GM10266 (cell line): ENCODE measurements at regions not wholly inside any gene's neighbourhood (a gene's known extent, or its start where the extent isn't known, plus 50 kb on each side); places are given as distances from the start of the nearest gene placed in this dataset.

ENCODE experiments used
- DNase-seq: peaks from one replicate; pipeline ENCODE4 v3.0.0; 2012; ENCODE audit errors: extremely low spot score
- TF ChIP-seq, protein P1 (sequence below): IDR thresholded peaks from 2 replicates; pipeline ENCODE4 v1.5.1; 2012; ENCODE audit warnings: mild to moderate bottlenecking, low read depth; ENCODE audit not compliant: control insufficient read depth, insufficient read depth; ENCODE audit errors: missing control alignments

DNA sequence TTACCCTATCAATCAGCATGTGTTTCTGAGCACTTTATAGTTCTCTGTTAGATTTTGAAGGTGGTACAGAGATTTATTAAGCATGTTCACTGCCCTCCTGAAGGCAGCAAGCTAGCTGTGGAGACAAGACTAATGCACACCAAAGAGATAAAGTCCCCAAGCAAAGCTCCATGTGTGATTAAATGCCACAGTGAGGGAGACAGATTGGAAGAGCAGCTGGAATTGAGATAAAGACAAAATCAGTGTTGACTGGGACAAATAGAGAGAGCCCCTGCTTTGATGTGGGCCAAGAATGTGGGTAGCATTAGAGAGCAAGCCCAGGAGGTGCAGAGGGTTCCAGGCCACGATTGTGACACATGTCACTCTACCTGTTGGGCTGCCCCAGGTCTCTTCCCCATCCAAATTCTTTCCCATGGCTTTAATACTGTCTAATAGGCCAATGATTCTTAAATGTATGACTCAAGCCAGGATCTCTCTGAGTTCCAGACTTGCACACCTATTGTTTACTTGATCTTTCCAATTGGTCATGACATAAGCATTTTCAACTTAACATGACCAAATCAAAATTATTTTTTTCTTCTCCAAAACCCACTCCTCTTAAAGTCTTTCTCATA, 60.1 kb upstream of the ZC3H12C start:
- TF ChIP-seq, protein P1, sequence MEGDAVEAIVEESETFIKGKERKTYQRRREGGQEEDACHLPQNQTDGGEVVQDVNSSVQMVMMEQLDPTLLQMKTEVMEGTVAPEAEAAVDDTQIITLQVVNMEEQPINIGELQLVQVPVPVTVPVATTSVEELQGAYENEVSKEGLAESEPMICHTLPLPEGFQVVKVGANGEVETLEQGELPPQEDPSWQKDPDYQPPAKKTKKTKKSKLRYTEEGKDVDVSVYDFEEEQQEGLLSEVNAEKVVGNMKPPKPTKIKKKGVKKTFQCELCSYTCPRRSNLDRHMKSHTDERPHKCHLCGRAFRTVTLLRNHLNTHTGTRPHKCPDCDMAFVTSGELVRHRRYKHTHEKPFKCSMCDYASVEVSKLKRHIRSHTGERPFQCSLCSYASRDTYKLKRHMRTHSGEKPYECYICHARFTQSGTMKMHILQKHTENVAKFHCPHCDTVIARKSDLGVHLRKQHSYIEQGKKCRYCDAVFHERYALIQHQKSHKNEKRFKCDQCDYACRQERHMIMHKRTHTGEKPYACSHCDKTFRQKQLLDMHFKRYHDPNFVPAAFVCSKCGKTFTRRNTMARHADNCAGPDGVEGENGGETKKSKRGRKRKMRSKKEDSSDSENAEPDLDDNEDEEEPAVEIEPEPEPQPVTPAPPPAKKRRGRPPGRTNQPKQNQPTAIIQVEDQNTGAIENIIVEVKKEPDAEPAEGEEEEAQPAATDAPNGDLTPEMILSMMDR: no peak
- DNase-seq: no peak

DNA sequence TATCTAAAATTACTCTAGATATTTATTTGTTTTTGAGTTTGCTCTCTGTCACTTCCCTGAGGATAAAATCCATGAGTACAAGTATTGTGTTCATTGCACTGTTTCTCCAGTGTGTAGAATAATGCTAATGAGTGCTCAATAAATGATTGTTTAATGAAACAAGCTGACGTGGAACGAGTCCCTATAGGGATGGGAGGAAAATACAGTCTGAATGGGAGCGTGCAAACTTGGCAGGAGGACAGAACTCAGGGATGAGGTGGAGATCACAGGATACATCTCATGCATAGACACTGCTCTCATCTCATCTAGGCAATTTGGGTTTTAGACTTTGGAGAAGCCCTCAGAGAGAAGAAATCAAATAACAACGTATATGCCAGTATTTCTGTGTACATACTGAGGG, 58.4 kb upstream of the ZC3H12C start:
- TF ChIP-seq, protein P1: no peak
- no peak for DNase-seq

DNA sequence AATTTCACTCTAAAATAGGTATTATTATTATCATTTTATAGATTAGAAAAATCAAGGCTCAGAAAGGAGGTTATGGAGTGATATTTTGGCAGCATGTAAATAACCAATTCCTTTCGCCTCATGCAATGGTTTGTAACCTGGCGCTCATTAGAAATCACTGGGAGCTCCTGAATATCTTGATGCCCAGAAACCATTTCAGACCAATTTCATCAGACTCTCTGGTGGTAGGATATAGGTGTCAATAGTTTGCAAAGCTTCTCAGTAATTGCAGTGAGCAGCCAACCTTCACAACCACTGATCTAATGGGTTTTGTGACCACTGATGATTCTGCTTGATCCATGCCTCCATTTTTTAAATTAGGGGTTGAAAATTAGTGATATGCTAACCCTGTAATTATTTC, 57.8 kb upstream of the ZC3H12C start:
- TF ChIP-seq, protein P1: no peak
- DNase-seq: no peak

DNA sequence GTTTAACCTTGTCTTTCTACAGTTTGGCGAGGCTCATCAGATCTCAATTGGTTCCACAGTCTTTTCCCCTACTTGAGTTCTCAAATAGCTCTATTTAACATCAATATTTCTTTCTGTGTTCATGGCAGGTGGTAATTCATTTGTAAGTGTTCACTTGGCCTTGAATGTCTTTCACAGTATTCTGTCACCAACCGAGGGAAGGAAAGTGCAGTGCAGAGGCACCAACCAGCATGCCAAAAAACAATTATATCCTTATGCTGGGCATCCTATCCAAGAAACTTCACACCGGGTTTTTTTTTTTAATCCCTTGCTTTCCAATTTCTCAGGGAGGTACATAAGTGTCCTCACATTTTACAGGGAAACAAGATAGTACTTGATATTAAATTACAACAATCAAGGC, 55.0 kb upstream of the ZC3H12C start:
- no peak for DNase-seq
- TF ChIP-seq, protein P1: no peak
